BJ (cell line): ENCODE measurements at regions not wholly inside any gene's neighbourhood (a gene's known extent, or its start where the extent isn't known, plus 50 kb on each side); places are given as distances from the start of the nearest gene placed in this dataset.

Experiments
- CTCF ChIA-PET: fragments of 350-600 bp; formaldehyde crosslinking; extraction: SDS; loops from one replicate; lab custom pipeline; 2021; ENCODE audit warnings: antibody characterized with exemption, inconsistent platforms; lab: Yijun Ruan, JAX
- POLR2A ChIA-PET: fragments of 300-600 bp; sonication (Branson Sonifier 250); formaldehyde crosslinking; extraction: SDS; loops from one replicate; lab custom pipeline; 2021; ENCODE audit warnings: antibody characterized with exemption; lab: Charles Lee
- DNase-seq: peaks from one replicate; pipeline ENCODE4 v3.0.0-alpha.2; 2011; ENCODE audit warnings: low read depth
- H3K27me3 ChIP-seq: 2 replicates; pipeline ENCODE4 v1.6.0; 2011; ENCODE audit warnings: low read length; ENCODE audit not compliant: control insufficient read depth, insufficient read depth
- H3K36me3 ChIP-seq: 2 replicates; pipeline ENCODE4 v1.5.1; 2011; ENCODE audit warnings: low read length; ENCODE audit not compliant: control insufficient read depth, insufficient read depth
- H3K4me3 ChIP-seq: 2 replicates; pipeline ENCODE4 v1.5.1; 2011; ENCODE audit warnings: low read depth, mild to moderate bottlenecking, control low read depth, low read length
- TF ChIP-seq, protein P1 (sequence below): IDR thresholded peaks from 2 replicates; pipeline ENCODE4 v1.5.1; 2011; ENCODE audit warnings: low read depth, mild to moderate bottlenecking, control low read depth, inconsistent platforms, low read length, moderate library complexity; ENCODE audit not compliant: insufficient read depth

DNA sequence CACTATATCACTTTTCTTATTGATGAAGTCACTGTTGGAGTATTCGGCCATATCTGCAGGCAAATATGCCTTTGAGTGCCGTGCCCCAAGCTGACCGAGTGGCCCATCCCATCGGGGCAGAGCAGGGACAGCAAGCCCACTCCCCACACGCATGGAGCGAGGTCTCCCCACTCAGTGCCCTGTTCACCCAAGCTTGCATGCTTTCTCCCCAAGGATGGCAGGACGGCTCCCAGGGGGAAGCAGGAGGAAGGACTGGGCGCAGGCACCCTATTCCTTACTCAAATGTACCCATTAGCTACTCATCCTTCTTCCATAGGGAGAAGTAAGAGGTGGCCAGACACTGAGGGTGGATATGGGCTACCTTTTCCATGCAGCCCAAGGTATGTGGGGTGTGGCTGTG lies 309.0 kb downstream of the IRX1 start:
- ChIA-PET POLR2A (no interaction called here), CTCF (no interaction called here)
- no peak for DNase-seq
- Histone ChIP-seq H3K4me3 (no peak overlapping the region), H3K27me3 (no peaks in the 10 kb centered on the region), H3K36me3 (no peaks in the 10 kb centered on the region)
- TF ChIP-seq, protein P1, sequence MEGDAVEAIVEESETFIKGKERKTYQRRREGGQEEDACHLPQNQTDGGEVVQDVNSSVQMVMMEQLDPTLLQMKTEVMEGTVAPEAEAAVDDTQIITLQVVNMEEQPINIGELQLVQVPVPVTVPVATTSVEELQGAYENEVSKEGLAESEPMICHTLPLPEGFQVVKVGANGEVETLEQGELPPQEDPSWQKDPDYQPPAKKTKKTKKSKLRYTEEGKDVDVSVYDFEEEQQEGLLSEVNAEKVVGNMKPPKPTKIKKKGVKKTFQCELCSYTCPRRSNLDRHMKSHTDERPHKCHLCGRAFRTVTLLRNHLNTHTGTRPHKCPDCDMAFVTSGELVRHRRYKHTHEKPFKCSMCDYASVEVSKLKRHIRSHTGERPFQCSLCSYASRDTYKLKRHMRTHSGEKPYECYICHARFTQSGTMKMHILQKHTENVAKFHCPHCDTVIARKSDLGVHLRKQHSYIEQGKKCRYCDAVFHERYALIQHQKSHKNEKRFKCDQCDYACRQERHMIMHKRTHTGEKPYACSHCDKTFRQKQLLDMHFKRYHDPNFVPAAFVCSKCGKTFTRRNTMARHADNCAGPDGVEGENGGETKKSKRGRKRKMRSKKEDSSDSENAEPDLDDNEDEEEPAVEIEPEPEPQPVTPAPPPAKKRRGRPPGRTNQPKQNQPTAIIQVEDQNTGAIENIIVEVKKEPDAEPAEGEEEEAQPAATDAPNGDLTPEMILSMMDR: no peak

DNA sequence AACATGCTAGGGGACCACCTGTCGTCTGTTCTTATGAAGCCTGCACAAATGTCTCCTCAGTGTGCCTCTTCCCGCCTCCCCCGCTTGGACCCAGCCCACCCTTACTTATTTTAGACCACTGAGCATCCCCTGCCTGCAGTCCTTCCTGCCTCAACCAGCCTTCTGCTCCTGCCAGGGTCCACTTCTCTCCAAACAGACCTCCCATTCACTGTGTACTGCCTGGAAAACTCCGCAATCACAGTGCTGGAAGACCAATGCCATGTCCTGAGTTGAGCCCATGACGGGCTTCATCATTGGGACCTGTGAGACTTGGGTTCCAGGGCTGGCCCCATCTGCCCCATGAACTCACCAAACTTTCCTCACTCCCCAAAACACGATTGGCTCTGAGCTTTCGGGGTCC lies 309.4 kb downstream of the IRX1 start:
- DNase-seq: no peak
- Histone ChIP-seq H3K36me3 (no peaks in the 10 kb centered on the region), H3K27me3 (no peaks in the 10 kb centered on the region), H3K4me3 (no peak overlapping the region)
- TF ChIP-seq, protein P1: no peak
- POLR2A ChIA-PET: no interaction called here
- CTCF ChIA-PET: no interaction called here

DNA sequence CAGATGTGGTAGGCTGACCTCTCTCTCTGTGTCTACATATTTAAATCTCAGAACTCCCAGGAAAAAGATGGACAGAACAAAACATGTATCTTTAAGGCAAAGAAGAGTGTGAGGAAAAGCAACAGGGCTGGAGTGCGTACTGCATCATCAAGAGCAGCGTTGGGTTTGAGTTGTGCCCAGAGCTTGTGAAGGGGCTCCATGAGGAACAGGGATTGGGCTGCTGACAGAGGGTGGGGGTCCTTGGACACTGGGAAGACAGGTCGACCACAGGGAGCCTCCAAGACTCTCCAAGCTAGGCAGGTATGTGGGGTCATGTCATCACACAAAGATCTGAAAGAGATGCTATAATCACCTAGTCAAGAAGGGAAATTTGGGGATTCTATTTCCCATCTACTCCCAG lies 309.9 kb downstream of the IRX1 start:
- Histone ChIP-seq H3K27me3 (no peaks in the 10 kb centered on the region), H3K36me3 (no peaks in the 10 kb centered on the region), H3K4me3 (no peak overlapping the region)
- DNase-seq: no peak
- TF ChIP-seq, protein P1: no peak
- CTCF ChIA-PET: no interaction called here
- POLR2A ChIA-PET: no interaction called here

DNA sequence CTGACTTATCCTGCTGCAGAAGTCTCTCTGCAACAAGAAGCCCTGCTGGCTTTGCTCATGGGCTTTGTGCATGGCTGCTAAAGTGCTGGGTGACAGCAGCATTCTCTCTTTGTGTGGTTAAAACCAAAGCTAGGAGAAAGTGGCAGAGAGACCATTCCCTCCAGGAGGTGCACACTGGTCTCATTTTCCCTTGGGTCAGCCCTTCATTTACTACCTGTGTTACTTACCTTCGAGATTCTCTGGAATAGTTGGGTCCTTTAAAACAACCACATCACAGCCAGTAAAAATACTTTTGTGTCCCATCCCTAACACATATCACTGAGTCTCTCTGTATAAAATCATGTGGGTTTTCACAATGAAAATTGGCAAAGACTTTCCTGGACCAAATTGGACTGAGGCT lies 315.5 kb downstream of the IRX1 start:
- Histone ChIP-seq H3K27me3 (no peaks in the 10 kb centered on the region), H3K4me3 (no peak overlapping the region), H3K36me3 (no peaks in the 10 kb centered on the region)
- TF ChIP-seq, protein P1: no peak
- ChIA-PET POLR2A (no interaction called here), CTCF (no interaction called here)
- DNase-seq: no peak

DNA sequence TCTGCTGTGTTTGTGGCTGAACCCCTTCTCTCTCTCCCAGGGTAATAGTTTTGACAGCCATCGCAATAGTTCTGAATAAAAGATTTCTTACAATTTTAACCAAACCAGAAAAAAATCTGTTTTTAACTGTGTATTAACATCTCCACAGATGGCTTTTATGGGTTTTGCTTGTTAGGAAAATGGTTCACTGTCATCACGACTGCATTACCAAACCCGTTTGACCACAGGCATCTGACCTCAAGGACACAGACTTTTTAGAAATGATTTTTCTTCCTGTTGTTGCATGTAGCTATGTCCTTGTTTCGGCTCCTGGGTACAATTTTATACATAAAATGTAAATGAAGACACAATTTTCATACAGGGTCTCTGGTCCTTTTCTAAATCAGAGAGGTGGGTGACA lies 316.1 kb downstream of the IRX1 start:
- POLR2A ChIA-PET: no interaction called here

More for the DNA sequence above, 316.1 kb downstream of the IRX1 start:
- TF ChIP-seq, protein P1: no peak
- CTCF ChIA-PET: no interaction called here
- H3K36me3 ChIP-seq: no peaks in the 10 kb centered on the region
- no peak overlapping the region for H3K4me3 ChIP-seq
- no peak for DNase-seq
- H3K27me3 ChIP-seq: no peaks in the 10 kb centered on the region
